Neural cell (in vitro differentiated cells): ENCODE measurements at regions not wholly inside any gene's neighbourhood (a gene's known extent, or its start where the extent isn't known, plus 50 kb on each side); places are given as distances from the start of the nearest gene placed in this dataset.

Experiments used
- H2AFZ ChIP-seq: fragments of 200-600, 300-800 bp; sonication (generic), shearing (Covaris generic); 2 replicates; pipeline ENCODE4 v1.6.0; 2014; ENCODE audit warnings: low read depth, mild to moderate bottlenecking, antibody characterized with exemption, low read length, moderate library complexity
- H3F3A ChIP-seq: fragments of 200-600 bp; shearing (Covaris generic); 2 replicates; pipeline ENCODE4 v1.6.1; 2016; ENCODE audit warnings: mild to moderate bottlenecking, moderate library complexity, mixed read lengths, antibody characterized with exemption, low read length; ENCODE audit not compliant: insufficient read depth, poor library complexity, severe bottlenecking
- H3K27ac ChIP-seq: fragments of 200-600, 300-800 bp; sonication (generic), shearing (Covaris generic); 2 replicates; pipeline ENCODE4 v1.5.1; 2014; ENCODE audit warnings: mild to moderate bottlenecking, low read length, moderate library complexity
- H3K27me3 ChIP-seq: fragments of 300-800, 200-600 bp; sonication (generic), shearing (Covaris generic); 2 replicates; pipeline ENCODE4 v1.6.0; 2014; ENCODE audit warnings: mild to moderate bottlenecking, low read depth, low read length, moderate library complexity; ENCODE audit not compliant: insufficient read depth
- H3K36me3 ChIP-seq: fragments of 300-800, 200-600 bp; sonication (generic), shearing (Covaris generic); 2 replicates; pipeline ENCODE4 v1.5.1; 2014; ENCODE audit warnings: mild to moderate bottlenecking, antibody characterized with exemption, low read length, moderate library complexity; ENCODE audit not compliant: insufficient read depth
- H3K4me2 ChIP-seq: fragments of 300-800, 200-600 bp; sonication (generic), shearing (Covaris generic); 2 replicates; pipeline ENCODE4 v1.6.0; 2014; ENCODE audit warnings: mild to moderate bottlenecking, low read length
- H3K4me3 ChIP-seq: fragments of 300-800, 200-600 bp; sonication (generic), shearing (Covaris generic); 2 replicates; pipeline ENCODE4 v1.5.1; 2014; ENCODE audit warnings: mild to moderate bottlenecking, low read length, moderate library complexity
- H3K79me2 ChIP-seq: fragments of 200-600 bp; shearing (Covaris generic); replicated peaks from 2 replicates; pipeline ENCODE4 v1.6.0; 2014; ENCODE audit warnings: mild to moderate bottlenecking, low read length, moderate library complexity; ENCODE audit not compliant: insufficient read depth
- H3K9ac ChIP-seq: fragments of 300-800, 200-600 bp; sonication (generic), shearing (Covaris generic); 2 replicates; pipeline ENCODE4 v1.6.1; 2016; ENCODE audit warnings: mild to moderate bottlenecking, low read length, mixed read lengths
- H3K9me2 ChIP-seq: fragments of 200-600 bp; shearing (Covaris generic); 2 replicates; pipeline ENCODE4 v1.6.1; 2016; ENCODE audit warnings: mild to moderate bottlenecking, low read length, mixed read lengths; ENCODE audit not compliant: insufficient read depth
- H3K9me3 ChIP-seq: fragments of 200-600, 300-800 bp; sonication (generic), shearing (Covaris generic); 2 replicates; pipeline ENCODE4 v1.6.1; 2016; ENCODE audit warnings: mild to moderate bottlenecking, mixed run types, low read length, moderate library complexity, mixed read lengths
- H4K20me1 ChIP-seq: fragments of 200-600 bp; shearing (Covaris generic); 2 replicates; pipeline ENCODE4 v1.6.1; 2016; ENCODE audit warnings: mild to moderate bottlenecking, mixed run types; ENCODE audit not compliant: insufficient read depth
- EP300 ChIP-seq: fragments of 450-650 bp; conservative IDR thresholded peaks from 2 replicates; pipeline ENCODE4 v1.6.1; 2014; ENCODE audit warnings: antibody characterized with exemption, mild to moderate bottlenecking, moderate library complexity; ENCODE audit not compliant: poor library complexity, severe bottlenecking
- EZH2 ChIP-seq: fragments of 200-600, 300-800 bp; shearing (Covaris generic), sonication (generic); IDR thresholded peaks from 2 replicates; pipeline ENCODE4 v1.6.1; 2014; ENCODE audit warnings: antibody characterized with exemption, low read length, borderline replicate concordance, mild to moderate bottlenecking; ENCODE audit not compliant: insufficient read depth, poor library complexity, severe bottlenecking
- MXI1 ChIP-seq: fragments of 450-650 bp; conservative IDR thresholded peaks from 2 replicates; pipeline ENCODE4 v1.6.1; 2014; ENCODE audit warnings: antibody characterized with exemption, mild to moderate bottlenecking; ENCODE audit not compliant: poor library complexity, severe bottlenecking
- POLR2AphosphoS5 ChIP-seq: IDR thresholded peaks from 2 replicates; pipeline ENCODE4 v1.6.1; 2012
- RAD21 ChIP-seq: fragments of 450-650 bp; conservative IDR thresholded peaks from 2 replicates; pipeline ENCODE4 v1.6.1; 2014; ENCODE audit warnings: antibody characterized with exemption, mild to moderate bottlenecking, moderate library complexity
- REST ChIP-seq: IDR thresholded peaks from 2 replicates; pipeline ENCODE4 v1.6.1; 2012; ENCODE audit warnings: borderline replicate concordance
- SMC3 ChIP-seq: fragments of 450-650 bp; conservative IDR thresholded peaks from 2 replicates; pipeline ENCODE4 v1.6.1; 2014; ENCODE audit warnings: antibody characterized with exemption, mild to moderate bottlenecking, moderate library complexity; ENCODE audit not compliant: poor library complexity
- TAF1 ChIP-seq: IDR thresholded peaks from 2 replicates; pipeline ENCODE4 v1.6.1; 2012; ENCODE audit warnings: low read depth
- TF ChIP-seq, protein P1 (sequence below): fragments of 450-650 bp; IDR thresholded peaks from 2 replicates; pipeline ENCODE4 v1.5.1; 2014; ENCODE audit warnings: antibody characterized with exemption, mild to moderate bottlenecking, moderate library complexity; ENCODE audit not compliant: poor library complexity, severe bottlenecking

DNA sequence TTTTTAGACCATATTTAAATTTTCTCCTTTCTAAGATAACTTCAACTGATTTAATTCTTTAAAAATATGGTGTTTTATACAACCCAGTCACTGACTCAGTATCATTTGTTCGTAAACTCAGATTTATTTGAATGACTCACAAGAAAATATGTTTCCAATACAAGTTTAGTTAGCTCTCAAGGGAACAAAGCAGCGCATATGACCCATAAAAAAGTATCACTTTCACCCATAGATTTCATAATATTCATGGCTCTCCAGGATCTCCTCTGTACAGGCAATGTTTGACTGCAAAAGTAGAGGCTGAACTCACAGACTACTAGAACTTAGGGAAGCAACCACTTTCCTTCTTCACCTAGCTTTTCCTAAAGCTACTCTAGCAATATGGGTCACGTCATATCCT is 405.6 kb upstream of the PCDH9 start:
- Histone ChIP-seq H3K79me2 (no peaks in the 10 kb centered on the region), H3F3A (no peaks in the 10 kb centered on the region), H3K9ac (no peak overlapping the region), H3K27ac (no peak overlapping the region), H3K36me3 (no peaks in the 10 kb centered on the region), H3K4me2 (no peak overlapping the region), H3K27me3 (no peaks in the 10 kb centered on the region), H3K9me3 (no peaks in the 10 kb centered on the region), H2AFZ (no peak overlapping the region), H3K9me2 (no peaks in the 10 kb centered on the region), H4K20me1 (no peaks in the 10 kb centered on the region), H3K4me3 (no peak overlapping the region)
- TF ChIP-seq RAD21 (no peak), POLR2AphosphoS5 (no peak), MXI1 (no peak), TAF1 (no peak), SMC3 (no peak), EZH2 (no peak), REST (no peak), EP300 (no peak)
- TF ChIP-seq, protein P1, sequence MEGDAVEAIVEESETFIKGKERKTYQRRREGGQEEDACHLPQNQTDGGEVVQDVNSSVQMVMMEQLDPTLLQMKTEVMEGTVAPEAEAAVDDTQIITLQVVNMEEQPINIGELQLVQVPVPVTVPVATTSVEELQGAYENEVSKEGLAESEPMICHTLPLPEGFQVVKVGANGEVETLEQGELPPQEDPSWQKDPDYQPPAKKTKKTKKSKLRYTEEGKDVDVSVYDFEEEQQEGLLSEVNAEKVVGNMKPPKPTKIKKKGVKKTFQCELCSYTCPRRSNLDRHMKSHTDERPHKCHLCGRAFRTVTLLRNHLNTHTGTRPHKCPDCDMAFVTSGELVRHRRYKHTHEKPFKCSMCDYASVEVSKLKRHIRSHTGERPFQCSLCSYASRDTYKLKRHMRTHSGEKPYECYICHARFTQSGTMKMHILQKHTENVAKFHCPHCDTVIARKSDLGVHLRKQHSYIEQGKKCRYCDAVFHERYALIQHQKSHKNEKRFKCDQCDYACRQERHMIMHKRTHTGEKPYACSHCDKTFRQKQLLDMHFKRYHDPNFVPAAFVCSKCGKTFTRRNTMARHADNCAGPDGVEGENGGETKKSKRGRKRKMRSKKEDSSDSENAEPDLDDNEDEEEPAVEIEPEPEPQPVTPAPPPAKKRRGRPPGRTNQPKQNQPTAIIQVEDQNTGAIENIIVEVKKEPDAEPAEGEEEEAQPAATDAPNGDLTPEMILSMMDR = no peak

DNA sequence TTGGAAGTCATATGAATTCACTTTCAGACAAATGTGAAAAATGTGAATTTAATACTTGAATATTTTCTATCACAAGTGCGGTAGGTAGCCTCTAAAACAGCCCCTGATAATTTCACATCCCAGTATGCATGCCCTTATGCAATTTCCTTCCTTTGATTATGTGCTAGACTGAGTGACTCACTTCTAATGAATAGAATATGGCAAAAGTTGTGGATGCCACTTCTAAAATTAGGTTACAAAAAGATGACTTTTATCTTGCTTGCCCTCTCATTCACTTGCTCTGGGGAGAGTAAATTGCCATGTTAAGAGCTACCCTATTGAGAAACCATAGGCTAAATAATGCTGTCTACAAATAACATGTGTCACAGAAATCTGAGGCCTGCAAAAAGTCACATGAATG is 402.5 kb upstream of the PCDH9 start:
- no peaks in the 10 kb centered on the region for H3K9me3 ChIP-seq
- no peaks in the 10 kb centered on the region for H3K9me2 ChIP-seq

More for the DNA sequence above, 402.5 kb upstream of the PCDH9 start:
- Histone ChIP-seq H3K27ac (no peak overlapping the region), H3K79me2 (no peaks in the 10 kb centered on the region), H3K4me3 (no peak overlapping the region), H3K9ac (no peak overlapping the region), H3K36me3 (no peaks in the 10 kb centered on the region), H4K20me1 (no peaks in the 10 kb centered on the region), H2AFZ (no peak overlapping the region), H3K27me3 (no peaks in the 10 kb centered on the region), H3F3A (no peaks in the 10 kb centered on the region), H3K4me2 (no peak overlapping the region)
- peak; percentile 23 for TF ChIP-seq POLR2AphosphoS5
- no peak for TF ChIP-seq REST
